PC-9 (cell line): ENCODE measurements at regions not wholly inside any gene's neighbourhood (a gene's known extent, or its start where the extent isn't known, plus 50 kb on each side); places are given as distances from the start of the nearest gene placed in this dataset.

Source experiments
- BruUV-seq: library from RNA; stranded (reverse); fragments of 400-500 nt; replicated peaks from 2 replicates; lab custom pipeline; 2021; lab: Mats Ljungman, UMichigan
- CTCF ChIA-PET: fragments of 300-600 bp; sonication (Branson Sonifier 250); formaldehyde crosslinking; loops from one replicate; lab custom pipeline; 2022; ENCODE audit warnings: antibody characterized with exemption; lab: Charles Lee
- POLR2A ChIA-PET: fragments of 300-600 bp; sonication (Branson Sonifier 250); formaldehyde crosslinking; loops from one replicate; lab custom pipeline; 2022; ENCODE audit warnings: antibody characterized with exemption; ENCODE audit not compliant: unreplicated experiment; lab: Charles Lee
- DNase-seq, 2 experiments: peaks; one replicate each; pipeline versions ENCODE4 v3.0.0 to v3.0.0-alpha.2; 2015 to 2022; ENCODE audit warnings: mixed read lengths in 1 of 2
- H2AFZ ChIP-seq: fragments of 200-600 bp; sonication (generic); 2 replicates; pipeline ENCODE4 v1.8.1; 2017; ENCODE audit warnings: antibody characterized with exemption
- H3F3A ChIP-seq: fragments of 200-600 bp; sonication (generic); 2 replicates; pipeline ENCODE4 v1.8.1; 2017; ENCODE audit warnings: antibody characterized with exemption, mild to moderate bottlenecking, low read depth; ENCODE audit not compliant: insufficient read depth
- H3K27ac ChIP-seq: fragments of 200-600 bp; sonication (generic); 2 replicates; pipeline ENCODE4 v1.6.1; 2016; ENCODE audit warnings: mixed run types
- H3K27me3 ChIP-seq: fragments of 200-600 bp; sonication (generic); 2 replicates; pipeline ENCODE4 v1.6.1; 2016; ENCODE audit warnings: low read depth, mixed run types; ENCODE audit not compliant: insufficient read depth
- H3K36me3 ChIP-seq: fragments of 200-600 bp; sonication (generic); 2 replicates; pipeline ENCODE4 v1.6.1; 2016; ENCODE audit warnings: low read depth, mixed run types
- H3K4me1 ChIP-seq: fragments of 200-600 bp; sonication (generic); replicated peaks from 2 replicates; pipeline ENCODE4 v1.6.1; 2016; ENCODE audit warnings: mixed run types; ENCODE audit not compliant: insufficient read depth
- H3K4me2 ChIP-seq: fragments of 200-600 bp; sonication (generic); 2 replicates; pipeline ENCODE4 v1.6.1; 2017; ENCODE audit warnings: mixed run types
- H3K4me3 ChIP-seq: fragments of 200-600 bp; sonication (generic); 2 replicates; pipeline ENCODE4 v1.6.1; 2016; ENCODE audit warnings: mixed run types
- H3K79me2 ChIP-seq: fragments of 200-600 bp; sonication (generic); 2 replicates; pipeline ENCODE4 v1.6.1; 2017; ENCODE audit warnings: low read depth, mixed run types
- H3K9me2 ChIP-seq: fragments of 200-600 bp; sonication (generic); 2 replicates; pipeline ENCODE4 v1.8.1; 2017; ENCODE audit warnings: mild to moderate bottlenecking; ENCODE audit not compliant: insufficient read depth
- H3K9me3 ChIP-seq: fragments of 200-600 bp; sonication (generic); 2 replicates; pipeline ENCODE4 v1.8.1; 2016; ENCODE audit warnings: low read depth; ENCODE audit not compliant: insufficient read depth
- H4K20me1 ChIP-seq: fragments of 200-600 bp; sonication (generic); 2 replicates; pipeline ENCODE4 v1.8.1; 2017; ENCODE audit not compliant: insufficient read depth
- EZH2 ChIP-seq: fragments of 200-600 bp; sonication (generic); IDR thresholded peaks from 2 replicates; pipeline ENCODE4 v1.8.0; 2017; ENCODE audit warnings: antibody characterized with exemption, low read depth
- intact Hi-C: fragments of 100-400 bp; cut with micrococcal nuclease; formaldehyde crosslinking; loops from one replicate; pipeline ENCODE4 v1.10.0; 2022; ENCODE audit not compliant: unreplicated experiment
- TF ChIP-seq, protein P1 (sequence below): fragments of 200-600 bp; sonication (generic); conservative IDR thresholded peaks from 2 replicates; pipeline ENCODE4 v1.6.1; 2017; ENCODE audit warnings: mixed run types, antibody characterized with exemption, mild to moderate bottlenecking, moderate library complexity

DNA sequence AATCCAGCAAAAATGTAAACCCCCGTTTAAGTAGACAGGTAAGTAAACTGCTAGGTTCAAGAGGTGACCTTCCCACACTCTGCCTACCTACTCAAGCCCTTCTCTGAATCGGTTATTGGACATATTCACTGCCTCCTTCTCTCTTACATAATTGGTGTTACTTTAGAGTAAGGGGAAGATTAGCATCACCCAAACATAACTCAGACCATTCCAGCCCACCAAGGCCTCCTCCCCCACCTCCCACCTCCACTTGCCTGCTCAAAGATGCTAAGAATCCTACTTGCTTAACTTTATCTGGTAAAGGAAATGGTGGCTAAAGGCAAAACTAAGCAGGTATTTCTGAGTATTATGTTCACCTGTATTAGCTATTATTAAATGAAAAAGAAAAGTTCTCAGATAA lies 55.0 kb upstream of the DTNA start:
- Histone ChIP-seq H3K9me3 (no peaks in the 10 kb centered on the region), H3K27me3 (no peaks in the 10 kb centered on the region), H3K4me2 (no peak overlapping the region), H3K27ac (no peak overlapping the region), H3F3A (no peaks in the 10 kb centered on the region), H3K4me3 (no peak overlapping the region), H3K36me3 (no peaks in the 10 kb centered on the region), H3K79me2 (no peaks in the 10 kb centered on the region), H2AFZ (no peak overlapping the region), H3K4me1 (peaks cover 5% of the 10 kb centered on the region), H4K20me1 (no peaks in the 10 kb centered on the region), H3K9me2 (no peaks in the 10 kb centered on the region)
- ChIA-PET CTCF (no interaction called here), POLR2A (no interaction called here)
- no peak for TF ChIP-seq EZH2
- intact Hi-C loops: no loop called here
- no peak for DNase-seq
- no TSS peak for BruUV-seq

DNA sequence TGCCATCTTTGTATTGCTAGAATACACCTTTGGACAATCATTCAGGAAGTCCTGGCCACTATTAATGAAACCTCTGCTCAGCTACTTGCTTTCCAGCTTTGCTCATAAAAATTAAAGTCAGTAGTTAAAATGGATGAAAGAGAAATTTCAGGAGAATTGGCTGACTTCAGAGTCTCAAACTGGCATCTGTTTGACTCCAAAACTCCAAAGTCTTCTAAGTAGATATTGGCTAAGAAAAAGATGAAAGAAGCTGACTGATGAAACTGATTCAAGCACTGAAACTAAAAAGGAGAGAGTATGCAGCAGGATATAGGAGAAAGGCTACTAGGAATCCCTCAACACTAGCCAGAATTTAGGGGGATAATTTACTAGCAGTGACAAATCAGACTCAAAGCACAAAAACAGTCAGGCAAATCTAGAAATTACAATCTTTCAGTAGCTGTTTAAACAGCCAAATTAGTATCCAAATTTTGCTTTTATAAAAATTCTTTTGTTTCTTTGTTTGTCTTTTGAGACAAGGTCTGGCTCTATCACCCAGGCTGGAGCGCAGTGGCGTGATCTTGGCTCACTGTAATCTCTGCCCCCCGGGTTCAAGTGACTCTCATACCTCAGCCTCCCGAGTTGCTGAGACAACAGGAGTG lies 52.1 kb upstream of the DTNA start:
- no peaks in the 10 kb centered on the region for H3F3A ChIP-seq
- no peak overlapping the region for H2AFZ ChIP-seq
- no TSS peak for BruUV-seq
- POLR2A ChIA-PET: no interaction called here
- no peaks in the 10 kb centered on the region for H4K20me1 ChIP-seq
- no peak overlapping the region for H3K4me2 ChIP-seq
- H3K27me3 ChIP-seq: no peaks in the 10 kb centered on the region
- no peaks in the 10 kb centered on the region for H3K9me2 ChIP-seq
- no peaks in the 10 kb centered on the region for H3K79me2 ChIP-seq
- CTCF ChIA-PET: no interaction called here
- H3K36me3 ChIP-seq: no peaks in the 10 kb centered on the region
- intact Hi-C loops: no loop called here
- H3K4me3 ChIP-seq: no peak overlapping the region
- peaks cover 5% of the 10 kb centered on the region for H3K4me1 ChIP-seq
- no peak for DNase-seq
- TF ChIP-seq, protein P1, sequence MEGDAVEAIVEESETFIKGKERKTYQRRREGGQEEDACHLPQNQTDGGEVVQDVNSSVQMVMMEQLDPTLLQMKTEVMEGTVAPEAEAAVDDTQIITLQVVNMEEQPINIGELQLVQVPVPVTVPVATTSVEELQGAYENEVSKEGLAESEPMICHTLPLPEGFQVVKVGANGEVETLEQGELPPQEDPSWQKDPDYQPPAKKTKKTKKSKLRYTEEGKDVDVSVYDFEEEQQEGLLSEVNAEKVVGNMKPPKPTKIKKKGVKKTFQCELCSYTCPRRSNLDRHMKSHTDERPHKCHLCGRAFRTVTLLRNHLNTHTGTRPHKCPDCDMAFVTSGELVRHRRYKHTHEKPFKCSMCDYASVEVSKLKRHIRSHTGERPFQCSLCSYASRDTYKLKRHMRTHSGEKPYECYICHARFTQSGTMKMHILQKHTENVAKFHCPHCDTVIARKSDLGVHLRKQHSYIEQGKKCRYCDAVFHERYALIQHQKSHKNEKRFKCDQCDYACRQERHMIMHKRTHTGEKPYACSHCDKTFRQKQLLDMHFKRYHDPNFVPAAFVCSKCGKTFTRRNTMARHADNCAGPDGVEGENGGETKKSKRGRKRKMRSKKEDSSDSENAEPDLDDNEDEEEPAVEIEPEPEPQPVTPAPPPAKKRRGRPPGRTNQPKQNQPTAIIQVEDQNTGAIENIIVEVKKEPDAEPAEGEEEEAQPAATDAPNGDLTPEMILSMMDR: no peak
- no peak for TF ChIP-seq EZH2
- no peak overlapping the region for H3K27ac ChIP-seq
- no peaks in the 10 kb centered on the region for H3K9me3 ChIP-seq

DNA sequence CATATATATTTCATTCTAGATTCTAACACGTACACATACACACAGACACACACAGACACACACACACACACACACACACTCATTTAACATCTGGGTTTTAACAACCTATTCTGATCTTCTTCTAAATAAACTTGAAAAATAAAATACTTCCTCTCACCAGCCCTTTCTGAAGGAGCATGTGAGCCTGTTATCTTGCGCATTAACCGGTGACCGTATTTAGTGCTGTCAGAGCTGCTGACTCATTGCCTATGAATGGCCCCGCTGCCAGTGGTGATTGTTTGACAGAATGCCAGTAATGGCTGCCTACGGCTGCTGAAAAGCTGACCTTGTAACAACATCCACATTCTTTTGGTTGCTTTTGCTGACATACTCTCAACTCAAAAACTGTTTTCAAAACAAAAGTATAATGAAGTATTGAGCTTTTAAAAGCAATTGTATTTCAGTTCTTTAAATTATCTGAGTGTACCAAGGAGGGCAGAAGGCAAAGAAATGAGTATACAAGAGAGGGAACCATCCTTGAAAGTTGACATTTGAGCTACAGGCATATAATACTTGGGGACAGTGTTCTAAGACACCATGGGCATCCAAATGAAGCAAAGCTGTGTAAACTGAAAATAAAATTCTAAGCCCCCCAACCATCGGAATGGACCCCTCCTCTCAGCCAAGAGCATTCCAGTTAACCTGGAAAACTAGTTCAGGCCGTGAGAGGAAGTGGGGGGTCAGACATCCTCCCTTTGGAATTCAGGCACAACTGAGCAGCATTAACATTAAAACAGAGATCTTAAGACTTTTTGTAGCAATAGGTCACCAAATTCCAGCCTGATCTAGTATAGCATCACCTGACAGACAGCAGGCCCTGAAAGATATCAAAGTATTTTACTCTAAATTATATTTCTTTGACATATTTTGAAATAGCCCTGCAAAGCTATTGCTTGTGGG lies 50.2 kb upstream of the DTNA start:
- intact Hi-C loops: loop anchor here (5.0 kb wide), 1 partner anchor 47 kb away; no protein-coding TSS in a partner anchor
- TF ChIP-seq, protein P1: no peak
- TF ChIP-seq EZH2: no peak
- peak overlapping the region; percentile 36 for H3K4me2 ChIP-seq
- CTCF ChIA-PET: no interaction called here
- H3K4me1 ChIP-seq: peaks cover 5% of the 10 kb centered on the region
- H3K36me3 ChIP-seq: no peaks in the 10 kb centered on the region
- no peak overlapping the region for H3K4me3 ChIP-seq
- H3K9me3 ChIP-seq: no peaks in the 10 kb centered on the region
- no peaks in the 10 kb centered on the region for H3F3A ChIP-seq
- no peak overlapping the region for H2AFZ ChIP-seq
- H3K27me3 ChIP-seq: no peaks in the 10 kb centered on the region
- DNase-seq: peak; percentile 62 to 65
- POLR2A ChIA-PET: interaction anchor here (0.6 kb wide), 1 partner anchor 269 kb away, joined by 4 read pairs; no protein-coding TSS in a partner anchor
- no peaks in the 10 kb centered on the region for H4K20me1 ChIP-seq
- no TSS peak for BruUV-seq
- no peaks in the 10 kb centered on the region for H3K79me2 ChIP-seq
- H3K9me2 ChIP-seq: no peaks in the 10 kb centered on the region
- 0 out of 2 replicates have a peak overlapping the region, but pooled peaks have one; percentile 16 for H3K27ac ChIP-seq
